HG02852 (cell line): ENCODE measurements at regions not wholly inside any gene's neighbourhood (a gene's known extent, or its start where the extent isn't known, plus 50 kb on each side); places are given as distances from the start of the nearest gene placed in this dataset.

ENCODE experiments used
- ATAC-seq: cut with Tn5 transposase; IDR thresholded peaks from one replicate; pipeline ENCODE4 v1.9.1; 2021; ENCODE audit warnings: mild to moderate bottlenecking, moderate library complexity; ENCODE audit not compliant: unreplicated experiment

DNA sequence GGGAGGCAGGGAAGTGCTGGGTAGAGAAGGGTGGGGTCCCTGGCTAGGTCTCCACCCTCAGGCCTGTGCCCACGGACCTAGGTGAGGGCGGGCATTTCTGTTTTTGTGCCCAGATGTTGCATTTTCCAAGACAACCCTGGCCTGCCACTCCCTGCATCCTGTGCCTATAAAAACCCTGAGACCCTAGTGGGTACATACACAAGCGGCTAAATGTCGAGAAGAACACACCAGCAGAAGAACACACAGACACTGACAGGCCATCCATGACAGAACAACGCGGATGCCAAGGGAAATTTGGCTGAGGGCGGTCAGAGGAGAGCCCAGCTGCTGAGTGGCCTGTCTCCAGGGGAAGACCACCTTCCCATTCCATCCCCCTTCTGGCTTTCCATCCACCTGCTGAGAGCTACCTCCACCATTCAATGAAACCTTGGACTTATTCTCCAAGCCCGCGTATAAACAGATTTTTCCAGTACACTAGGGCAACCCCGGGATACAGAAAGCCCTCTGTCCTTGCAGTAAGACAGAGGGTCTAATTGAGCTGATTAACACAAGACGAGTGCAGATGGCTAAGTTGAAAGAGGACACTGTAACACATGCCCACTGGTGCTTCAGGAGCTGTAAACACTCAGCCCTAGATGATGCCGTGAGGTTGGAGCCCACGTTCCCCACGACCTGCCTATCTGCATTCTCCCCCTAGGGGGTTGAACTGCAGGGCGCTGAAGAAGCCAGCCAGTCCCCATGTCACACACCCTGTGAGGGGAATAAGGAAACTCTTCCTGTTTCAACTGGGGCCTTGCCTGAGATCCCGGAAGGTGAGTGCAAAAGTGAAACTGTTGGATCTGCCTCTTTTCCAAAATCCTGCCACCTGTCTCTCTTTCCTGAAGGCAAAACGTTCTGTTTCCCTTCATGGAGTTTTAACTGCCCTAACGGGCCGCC, 147.2 kb upstream of the COX10 start:
- ATAC-seq: no peak

DNA sequence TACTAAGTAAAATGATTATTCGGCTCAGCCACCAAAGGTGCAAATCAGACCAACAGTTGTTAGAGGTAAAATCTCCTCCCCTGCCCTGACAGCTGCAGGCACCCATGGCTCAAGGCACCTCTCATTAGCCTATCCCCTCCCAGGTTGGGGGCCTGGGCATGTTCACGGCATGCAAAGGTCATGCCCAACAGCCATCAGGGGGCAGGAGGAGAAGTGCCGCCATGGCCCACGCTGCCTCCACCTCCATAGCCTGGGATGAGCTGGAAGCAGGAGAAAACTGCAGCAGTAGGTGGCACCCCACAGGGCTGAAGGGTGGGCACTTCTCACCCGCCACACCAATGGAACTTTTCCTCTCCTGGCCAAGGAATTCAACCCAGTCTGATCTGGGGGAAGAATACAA, 146.4 kb upstream of the COX10 start:
- ATAC-seq: no peak

DNA sequence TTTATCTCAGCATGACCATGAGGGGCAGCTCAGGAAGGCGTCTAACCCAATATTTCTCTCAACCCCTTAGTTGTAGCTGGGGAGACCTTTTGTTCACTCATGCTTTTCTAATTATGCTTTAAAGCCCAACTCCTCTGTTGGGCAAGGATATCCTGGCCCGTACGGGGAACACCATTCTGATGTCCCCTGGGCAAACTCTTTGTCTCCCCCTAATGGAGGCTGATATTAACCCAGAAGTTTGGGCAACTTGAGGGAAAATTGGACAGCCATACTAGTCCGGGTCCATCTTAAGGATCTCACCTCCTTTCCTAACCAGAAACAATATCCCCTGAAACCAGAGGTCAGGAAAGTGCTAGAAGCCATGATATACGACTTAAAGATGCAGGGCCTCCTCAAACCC, 143.7 kb upstream of the COX10 start:
- ATAC-seq: no peak

DNA sequence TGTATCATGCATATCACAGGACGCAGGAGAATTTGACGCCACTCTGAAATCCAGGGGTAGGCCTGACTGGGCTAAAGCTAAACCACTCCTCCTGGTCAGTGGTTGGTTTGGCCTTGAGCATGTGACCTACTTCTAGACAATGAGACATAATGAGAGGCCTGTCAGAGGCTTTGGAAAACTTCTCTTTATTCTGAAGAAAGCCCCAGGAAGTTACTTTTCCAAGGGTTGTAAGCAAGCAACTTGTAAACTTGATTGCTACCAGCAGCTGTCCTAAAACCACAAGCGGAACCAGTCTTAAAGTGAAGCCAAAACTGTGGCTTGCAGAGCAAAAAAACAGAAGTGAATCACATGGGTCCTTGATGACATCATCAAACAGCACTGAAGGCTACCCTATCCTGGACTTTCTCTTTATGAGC, 138.2 kb upstream of the COX10 start:
- no peak for ATAC-seq

DNA sequence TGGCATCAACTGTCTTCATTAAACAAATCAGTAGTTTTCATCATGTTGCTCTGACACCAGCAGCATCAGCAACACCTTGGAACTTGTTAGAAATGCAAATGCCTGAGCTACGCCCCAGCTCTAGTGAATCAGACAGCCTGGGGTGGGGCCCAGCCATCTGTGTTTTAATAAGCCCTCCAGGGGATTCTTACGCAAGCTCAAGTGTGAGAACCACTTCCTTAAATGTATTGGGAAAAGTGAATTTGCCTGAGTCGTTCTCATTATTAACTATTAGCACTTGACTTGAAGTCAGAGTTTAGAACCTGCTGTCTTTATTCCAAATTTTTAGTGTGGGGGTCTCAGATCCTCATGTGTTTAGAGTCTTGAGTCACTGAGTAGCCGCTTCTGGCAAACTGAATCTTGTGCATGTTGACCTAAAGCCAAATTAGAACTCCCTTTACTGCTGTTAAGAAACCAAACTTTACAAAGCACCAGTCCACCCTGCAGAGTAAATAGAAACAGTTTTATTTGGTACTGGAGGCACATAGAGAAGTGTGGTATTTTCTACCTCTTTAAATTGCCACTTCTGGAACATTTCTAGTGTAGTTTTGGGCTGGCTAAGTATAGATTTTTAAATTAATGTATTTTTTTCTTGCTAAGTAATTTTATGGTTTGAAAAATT, 137.4 kb upstream of the COX10 start:
- ATAC-seq: no peak

DNA sequence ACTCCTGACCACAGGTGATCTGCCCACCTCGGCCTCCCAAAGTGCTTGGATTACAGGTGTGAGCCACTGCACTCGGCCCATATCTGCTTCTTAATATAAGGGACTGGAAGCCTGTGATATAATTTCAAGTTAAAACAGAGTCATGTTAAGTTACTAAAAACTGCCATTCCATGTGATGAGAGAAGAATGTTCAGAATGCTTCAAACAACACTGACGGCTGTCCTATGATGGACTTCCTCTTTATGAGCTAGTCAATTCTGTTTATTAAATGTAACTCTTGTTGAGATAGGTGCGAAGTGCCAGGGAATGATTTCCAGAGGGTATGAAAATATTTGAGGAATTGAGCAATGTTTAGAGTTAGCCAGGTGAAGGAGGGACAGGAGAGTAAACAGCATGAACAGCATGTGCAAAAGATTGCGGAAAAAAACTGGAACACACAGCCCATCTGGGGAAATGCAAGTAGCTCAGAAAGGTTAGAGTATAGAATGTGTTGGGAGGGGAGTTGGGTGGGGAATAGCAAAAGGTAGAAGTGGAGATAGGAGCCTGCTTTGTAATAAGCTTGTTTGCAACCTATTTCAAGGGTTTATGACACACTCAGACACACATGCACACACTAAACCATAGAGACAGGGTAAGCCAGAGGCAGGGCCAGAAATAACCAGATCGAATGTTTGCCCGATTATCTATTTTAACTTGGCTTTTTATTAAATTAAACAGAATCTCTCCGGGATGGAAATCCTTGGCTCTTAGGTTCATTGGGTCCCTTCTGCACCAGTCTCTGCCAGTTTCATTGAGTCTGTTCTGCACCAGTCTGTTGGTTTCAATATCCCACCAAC, 135.6 kb upstream of the COX10 start:
- no peak for ATAC-seq

DNA sequence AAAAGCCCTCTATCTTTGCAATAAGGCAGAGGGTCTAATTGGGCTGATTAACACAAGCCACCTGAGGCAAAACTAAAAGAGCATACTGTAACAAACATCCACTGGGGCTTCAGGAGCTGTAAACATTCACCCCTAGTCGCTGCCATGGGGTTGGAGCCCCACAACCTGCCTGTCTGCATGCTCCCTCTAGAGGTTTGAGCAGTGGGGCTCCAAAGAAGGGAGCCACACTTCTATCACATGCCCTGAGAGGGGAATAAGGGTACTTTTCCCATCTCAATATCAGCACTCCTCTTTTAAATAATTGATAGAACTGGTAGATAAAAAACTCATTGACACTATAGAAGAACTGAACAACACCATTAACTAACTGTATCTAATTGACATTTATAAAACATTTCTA, 130.1 kb upstream of the COX10 start:
- ATAC-seq: no peak

DNA sequence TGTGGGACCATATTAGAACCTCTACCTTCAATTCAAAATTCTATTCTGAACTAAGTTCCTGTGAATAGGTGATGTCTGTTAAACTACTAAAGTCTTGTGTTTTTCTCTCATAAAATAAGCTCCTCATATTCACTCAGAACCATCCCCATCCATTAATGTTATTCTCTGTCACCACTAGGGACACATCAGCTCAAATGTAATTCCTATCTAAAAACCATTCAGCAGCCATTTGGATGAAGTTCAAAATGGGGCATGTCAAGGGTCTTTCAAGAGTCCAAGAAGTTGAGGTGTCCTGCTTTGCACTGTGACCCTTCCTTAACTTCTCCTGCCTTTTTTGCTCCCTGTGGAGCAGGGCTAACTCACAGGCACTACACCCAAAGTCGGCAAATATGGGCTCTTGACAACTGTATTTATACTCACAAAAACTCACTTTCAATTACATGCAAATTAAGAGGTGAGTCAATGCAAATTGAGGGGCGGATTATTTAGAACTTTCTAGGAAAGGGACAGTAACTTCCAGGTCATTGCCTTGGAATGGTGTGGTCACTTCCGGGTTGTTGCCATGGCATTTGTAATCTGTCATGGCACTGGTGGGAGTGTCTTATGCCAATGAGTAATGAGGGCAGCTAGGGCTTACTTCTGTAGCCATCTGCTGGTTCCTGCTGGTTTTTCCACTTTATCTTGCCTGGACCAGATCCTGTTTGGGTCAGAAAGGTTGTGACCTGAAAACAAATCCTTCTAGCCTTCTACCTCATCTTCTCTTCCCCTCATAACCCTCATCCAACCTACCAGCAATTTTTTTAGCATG, 128.2 kb upstream of the COX10 start:
- ATAC-seq: no peak

DNA sequence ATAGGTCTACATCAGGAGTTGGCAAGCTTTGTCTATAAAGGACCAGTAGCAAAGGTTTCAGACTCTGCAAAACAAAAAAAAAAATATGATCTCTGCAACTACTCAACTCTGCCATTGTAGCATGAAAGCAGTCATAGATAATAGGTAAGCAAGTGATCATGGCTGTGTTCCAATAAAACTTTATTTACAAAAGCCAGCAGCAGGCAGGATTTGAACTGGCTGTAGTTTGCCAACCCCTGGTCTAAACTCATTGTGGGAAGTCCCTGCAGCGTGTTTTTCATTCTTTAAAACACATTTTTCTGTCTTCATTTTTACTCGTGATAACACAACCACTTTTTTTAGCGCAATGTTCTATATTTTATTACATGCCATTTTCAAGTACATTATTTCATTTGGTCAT, 127.5 kb upstream of the COX10 start:
- ATAC-seq: no peak

DNA sequence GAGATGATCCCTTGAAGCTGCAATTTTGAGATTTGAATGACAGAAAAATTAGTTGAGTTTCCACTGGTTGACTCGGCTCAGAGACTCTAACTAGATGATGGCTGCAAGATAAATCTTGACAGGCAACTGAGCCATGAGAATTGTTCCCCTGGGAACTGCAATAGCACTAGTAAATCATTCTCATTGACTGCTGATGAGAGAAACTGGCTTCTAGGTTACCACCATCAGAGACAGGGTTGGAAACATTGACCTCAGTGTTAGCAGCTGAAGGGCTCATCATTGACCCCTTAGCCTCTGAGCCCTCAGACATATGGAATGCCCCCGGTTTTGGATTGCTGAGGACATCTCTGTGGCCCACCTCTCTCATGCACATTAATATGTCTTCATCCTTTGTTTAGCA, 125.4 kb upstream of the COX10 start:
- no peak for ATAC-seq

DNA sequence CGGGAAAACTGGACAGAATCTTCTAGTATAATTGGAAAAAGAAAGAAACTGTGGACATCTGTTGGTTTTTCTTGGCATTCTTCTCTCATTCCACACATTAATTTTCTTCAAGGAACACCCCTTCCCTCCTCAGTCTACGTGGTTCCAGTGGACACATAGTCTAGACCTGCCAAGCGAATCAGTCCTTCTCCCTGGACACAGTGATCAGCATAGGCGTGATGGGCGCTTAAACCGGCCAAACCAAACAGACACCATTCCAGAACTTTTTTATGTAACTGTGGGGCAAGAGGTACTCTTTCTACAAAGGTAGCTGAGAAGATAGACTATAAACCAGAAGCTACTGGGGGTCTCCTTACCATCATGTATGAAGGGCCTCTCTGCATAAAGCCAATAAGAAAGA, 121.8 kb upstream of the COX10 start:
- no peak for ATAC-seq

DNA sequence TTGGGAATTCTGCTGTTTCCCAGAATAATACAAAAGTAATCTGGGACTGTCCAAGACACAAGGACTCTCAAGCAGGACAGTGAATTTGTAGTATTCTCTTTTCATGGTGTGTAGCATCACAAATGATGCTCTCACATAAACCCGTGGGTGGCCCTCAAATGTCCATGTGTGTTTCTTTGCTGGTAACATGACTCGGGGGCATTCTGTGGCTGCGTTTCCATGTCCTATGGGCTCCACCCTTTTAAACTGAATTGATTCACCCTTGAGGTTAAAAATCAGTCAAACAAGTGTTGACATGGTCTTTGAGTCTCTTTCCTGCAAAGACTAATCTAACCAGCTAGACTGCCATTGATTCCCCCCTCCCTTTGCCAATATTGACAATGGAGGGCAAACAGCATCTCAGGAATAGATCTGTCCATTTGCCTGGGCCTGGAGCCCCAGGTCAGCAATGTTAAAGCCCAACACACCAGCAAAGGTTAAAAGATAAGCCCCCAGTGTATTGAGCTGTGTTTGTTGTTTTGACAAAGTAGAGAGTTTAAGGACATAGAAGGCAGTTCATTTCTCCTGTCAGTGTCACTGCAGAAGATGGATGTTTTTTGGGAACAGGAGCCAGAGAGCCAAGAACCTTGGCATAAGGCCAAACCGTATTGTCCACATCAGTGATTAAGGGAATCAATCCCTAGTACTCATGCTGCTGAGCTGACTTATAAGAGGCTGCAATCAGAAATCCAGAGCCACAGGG, 117.1 kb upstream of the COX10 start:
- no peak for ATAC-seq

DNA sequence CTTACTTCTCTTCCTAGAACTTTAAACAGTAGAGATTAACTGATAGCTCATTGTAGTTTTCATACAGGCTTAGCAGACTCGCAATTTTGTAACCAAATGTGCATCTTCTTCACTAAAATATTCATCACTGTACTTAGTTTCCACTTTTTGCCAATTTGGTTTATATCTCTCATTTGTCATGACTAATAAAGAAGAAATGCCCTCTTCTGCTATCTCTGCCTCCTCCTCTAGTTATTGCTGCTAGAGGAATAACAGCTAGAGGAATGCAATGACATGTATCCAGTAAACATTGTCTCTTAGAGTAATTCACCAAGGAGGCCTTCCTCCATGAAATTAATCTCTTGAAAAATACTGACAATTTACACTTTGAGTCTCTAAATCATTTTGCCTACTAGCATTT, 115.5 kb upstream of the COX10 start:
- ATAC-seq: no peak

DNA sequence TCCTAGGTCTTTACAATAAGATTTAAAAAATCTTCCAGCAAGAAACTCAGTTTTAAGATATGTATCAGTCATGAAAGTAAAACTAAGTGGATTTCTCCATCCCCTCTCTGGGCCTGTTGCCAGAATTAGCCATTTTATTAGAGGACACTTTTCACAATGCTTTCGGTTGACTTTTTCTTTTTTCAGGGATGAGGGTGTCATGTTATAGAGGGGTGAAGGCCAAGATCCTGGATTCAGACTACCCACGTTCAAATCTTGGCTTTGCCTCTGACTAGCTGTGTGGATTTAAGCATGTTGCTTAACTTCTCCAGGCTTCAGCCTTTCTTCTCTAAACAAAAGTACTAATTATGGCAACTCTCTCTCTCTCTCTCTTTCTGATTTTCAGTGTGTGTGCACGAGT, 111.7 kb upstream of the COX10 start:
- no peak for ATAC-seq

DNA sequence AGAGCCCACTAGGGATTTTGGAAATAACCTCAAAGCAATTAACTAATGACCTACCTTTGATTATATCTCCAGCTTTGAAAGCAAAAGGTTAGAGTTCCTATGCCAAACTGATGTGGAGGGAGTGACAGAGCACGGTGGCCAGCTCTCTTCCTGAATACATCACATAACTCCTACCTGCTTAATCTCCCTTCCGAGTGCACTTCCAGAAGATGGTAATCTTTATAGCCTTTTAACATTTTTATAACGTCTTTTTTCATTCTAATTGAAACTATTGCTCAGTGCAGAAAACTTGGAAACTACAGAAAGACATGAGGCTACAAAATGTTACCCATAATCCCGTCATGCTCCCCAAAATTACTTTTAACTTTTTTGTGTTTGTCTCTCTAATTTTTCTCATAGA, 110.5 kb upstream of the COX10 start:
- no peak for ATAC-seq

DNA sequence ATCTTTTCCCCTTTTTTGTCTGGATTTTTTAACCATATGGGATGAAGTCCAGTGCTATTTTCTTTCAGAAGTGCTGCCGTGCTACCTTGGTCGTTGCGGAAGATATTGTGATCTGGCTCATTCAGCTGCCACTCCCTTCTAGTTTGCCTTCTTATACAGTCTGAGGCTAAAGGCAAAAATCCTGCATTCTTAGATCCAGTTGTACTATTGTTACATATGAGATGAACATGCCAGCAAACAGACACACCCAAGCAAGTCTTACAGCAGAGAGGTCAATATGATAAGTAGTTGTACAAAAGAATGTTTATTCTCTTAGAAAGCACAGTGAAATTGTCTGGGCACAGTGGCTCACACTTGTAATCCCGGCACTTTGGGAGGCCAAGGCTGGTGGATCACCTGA, 108.0 kb upstream of the COX10 start:
- no peak for ATAC-seq

DNA sequence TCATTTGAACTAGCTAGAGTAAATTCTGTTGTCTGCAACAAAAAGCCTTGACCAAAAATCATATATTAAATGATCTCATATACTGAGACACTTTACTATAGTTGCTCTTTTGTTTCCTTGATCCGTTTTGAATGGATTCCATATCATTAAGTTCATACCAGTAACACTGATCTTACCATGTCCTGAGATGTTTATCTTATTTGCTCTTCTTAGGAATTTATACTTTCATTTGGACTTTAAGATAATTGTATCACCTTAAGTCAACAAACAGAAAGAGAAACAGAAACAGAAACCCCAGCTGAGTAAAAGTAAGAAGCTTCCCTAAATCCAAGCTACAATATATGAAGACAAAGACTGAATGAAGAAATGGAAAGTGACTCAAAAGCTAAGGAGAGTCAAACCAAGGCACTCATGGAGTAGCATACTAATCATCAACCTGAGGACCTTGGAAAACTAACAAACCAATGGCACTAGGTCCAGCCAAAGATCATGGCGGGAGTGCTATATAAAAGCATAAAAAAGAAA, 106.5 kb upstream of the COX10 start:
- no peak for ATAC-seq

DNA sequence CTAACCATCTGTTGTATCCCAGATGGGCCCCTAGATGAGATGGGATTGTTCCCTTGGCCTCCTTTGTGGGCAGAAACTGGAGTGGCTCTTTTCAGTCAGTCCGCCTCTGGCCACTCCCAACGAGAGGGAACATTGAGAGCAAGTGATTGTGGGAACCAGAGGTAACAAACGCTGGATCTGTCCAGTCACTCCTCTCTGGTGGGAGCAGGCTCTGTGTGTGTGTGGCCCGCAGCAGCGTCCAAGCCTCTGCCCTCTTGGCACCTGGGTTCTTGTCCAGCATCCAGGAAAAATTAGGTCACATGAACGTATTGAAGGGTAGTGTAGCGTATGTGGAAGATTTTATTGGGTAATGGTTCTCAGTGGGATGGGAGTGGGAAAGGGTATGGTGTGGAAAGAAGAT, 101.9 kb upstream of the COX10 start:
- ATAC-seq: no peak

DNA sequence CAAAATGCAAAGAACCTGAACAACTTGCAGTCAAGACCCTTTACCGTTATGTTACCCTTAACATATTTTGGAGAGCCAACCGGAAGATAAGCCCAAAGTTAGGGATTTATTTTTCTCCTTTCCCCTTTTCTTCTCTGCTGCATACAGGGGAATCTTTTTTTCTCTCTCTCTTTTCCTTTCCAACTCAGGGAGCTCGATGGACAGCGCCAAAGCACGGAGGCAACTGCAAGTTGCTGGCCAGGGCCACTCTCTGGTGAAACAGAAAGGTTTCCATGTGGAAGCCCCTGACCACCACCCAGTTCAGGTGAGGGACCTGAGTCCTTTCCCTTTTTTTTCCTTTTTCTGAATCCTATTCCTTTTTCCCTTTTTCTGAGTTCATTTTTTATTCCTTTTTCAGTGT, 98.8 kb upstream of the COX10 start:
- no peak for ATAC-seq
